ENCODE measurements at regions not wholly inside any gene's neighbourhood (a gene's known extent, or its start where the extent isn't known, plus 50 kb on each side); places are given as distances from the start of the nearest gene placed in this dataset.

DNA sequence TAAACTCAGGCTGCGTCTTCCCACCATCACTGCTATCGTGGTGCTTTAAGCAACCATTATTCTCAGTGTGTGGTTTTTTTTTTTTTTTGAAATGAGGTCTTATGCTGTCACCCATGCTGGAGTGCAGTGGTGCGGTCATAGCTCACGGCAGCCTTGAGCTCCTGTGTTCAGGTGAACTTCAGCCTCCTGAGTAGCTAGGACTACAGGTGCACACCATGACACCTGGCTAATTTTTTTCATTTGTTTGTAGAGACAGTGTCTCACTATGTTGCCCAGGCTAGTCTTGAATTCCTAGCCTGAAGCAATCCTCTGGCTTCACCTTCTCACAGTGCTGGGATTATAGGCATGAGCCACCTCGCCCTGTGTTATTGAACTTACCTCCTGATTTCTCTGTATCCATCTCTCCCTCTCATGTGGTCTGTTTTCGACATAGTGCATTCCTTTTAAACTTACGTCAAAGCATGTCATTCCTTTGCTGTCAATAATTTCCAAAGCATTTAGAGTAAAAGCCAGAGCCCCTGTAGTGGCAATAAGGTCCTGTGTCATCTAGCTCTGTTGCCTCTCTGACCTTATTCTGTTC is 255.5 kb downstream of the SNAPC1 start:
- no peak for TF ChIP-seq HDGF (IDR thresholded peaks at IDR 0.05; ENCODE audit: borderline replicate concordance)
- no peak for TF ChIP-seq BHLHE40 (IDR thresholded peaks at IDR 0.05; ENCODE audit: borderline replicate concordance)
- TF ChIP-seq PKNOX1 (IDR thresholded peaks at IDR 0.05): no peak
- no peak for TF ChIP-seq ELF4 (IDR thresholded peaks at IDR 0.05)
- no peak for TF ChIP-seq SUZ12 (IDR thresholded peaks at IDR 0.05)
- no peak for TF ChIP-seq NFRKB (IDR thresholded peaks at IDR 0.05)

Measured in HEK293T (cell line).